Inflammatory macrophage treated with lipopolysaccharide for 1 hour (primary cell): ENCODE measurements at regions not wholly inside any gene's neighbourhood (a gene's known extent, or its start where the extent isn't known, plus 50 kb on each side); places are given as distances from the start of the nearest gene placed in this dataset.
"Not testable (repeated sequence)": the region's sequence is repeated elsewhere in the genome, so short reads cannot be mapped to it uniquely, and the experiment has no call there.

Source experiments
- DNase-seq, 2 donors: peaks; one replicate each; pipeline ENCODE4 v3.0.0-alpha.2; 2020 to 2022

GRCh38 chr5:124504081-124504916, 242.1 kb downstream of the ZNF608 start:
- DNase-seq: no peak

GRCh38 chr5:124502551-124502950, 243.9 kb downstream of the ZNF608 start:
- DNase-seq: no peak

- not testable (repeated sequence) for DNase-seq
Observed at GRCh38 chr5:124499818-124500217, 246.6 kb downstream of the ZNF608 start.

DNA sequence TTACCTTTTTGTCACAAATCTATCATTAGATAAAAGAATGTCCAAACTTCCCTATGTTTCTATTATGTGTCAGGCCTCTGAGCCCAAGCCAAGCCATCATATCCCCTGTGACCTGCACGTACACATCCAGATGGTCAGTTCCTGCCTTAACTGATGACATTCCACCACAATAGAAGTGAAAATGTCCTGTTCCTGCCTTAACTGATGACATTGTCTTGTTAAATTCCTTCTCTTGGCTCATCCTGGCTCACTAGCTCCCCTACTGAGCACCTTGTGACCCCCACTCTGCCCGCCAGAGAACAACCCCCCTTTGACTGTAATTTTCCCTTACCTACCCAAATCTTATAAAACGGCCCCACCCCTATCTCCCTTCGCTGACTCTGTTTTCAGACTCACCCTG, 249.5 kb downstream of the ZNF608 start:
- not testable (repeated sequence) for DNase-seq

GRCh38 chr5:124494540-124495116, 251.8 kb downstream of the ZNF608 start:
- DNase-seq: no peak

DNA sequence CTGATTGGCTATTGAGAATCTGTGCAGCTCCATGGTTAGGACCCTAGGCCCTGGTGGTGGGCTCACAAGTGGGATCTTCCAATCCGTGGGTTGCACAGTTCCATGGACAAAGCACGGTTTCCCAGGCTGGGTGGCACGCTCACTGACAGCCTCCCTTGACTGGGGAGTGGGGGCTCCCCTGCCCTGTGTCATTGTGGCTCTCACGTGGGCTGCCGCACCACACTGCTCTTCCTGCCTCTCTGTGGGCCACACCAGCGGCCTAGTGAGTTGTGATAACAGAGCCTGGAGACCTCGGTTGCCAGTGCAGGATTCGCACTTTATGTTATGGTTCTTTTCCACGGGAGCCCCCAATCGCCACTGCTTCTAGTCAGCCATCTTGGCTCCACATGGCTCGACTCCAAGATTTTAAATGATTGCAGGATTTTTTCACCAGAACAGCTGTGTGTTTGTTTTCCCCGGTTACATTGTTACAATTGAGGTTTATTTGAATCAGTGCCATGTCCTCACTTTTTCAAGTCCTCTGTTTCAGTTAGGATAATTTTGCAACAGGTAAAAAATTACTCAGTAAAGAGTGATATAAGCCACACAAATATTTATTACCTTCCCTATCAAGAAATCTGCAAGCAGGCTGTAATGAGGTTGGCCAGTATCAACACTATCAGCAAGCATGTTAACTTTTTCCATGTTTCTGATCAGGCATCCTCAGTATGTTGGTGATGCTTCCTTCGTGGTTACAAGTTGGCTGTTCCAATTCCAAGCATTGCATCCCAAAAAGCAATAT, 253.8 kb downstream of the ZNF608 start:
- DNase-seq: no peak

GRCh38 chr5:124490315-124490714, 256.1 kb downstream of the ZNF608 start:
- DNase-seq: not testable (repeated sequence)

DNA sequence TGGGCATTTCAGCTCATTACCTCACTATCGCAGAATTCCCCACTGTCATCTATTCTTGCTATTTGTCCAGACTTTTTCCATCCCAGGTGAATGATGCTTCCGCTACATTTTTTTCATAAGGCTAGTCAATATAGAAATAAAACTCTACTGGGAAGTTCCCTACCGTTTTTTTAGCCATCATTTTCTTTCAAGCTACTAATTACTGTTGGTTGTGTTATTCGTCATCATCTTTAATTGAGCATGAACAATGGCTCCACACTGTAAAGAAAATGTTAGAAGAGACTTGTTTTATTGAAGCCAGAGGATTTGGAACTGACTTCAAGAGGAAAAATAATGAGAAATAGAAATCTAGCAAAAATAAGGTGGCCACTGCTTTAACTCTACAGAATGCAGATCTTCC, 265.0 kb downstream of the ZNF608 start:
- no peak for DNase-seq

GRCh38 chr5:124480964-124481363, 265.5 kb downstream of the ZNF608 start:
- DNase-seq: no peak

DNA sequence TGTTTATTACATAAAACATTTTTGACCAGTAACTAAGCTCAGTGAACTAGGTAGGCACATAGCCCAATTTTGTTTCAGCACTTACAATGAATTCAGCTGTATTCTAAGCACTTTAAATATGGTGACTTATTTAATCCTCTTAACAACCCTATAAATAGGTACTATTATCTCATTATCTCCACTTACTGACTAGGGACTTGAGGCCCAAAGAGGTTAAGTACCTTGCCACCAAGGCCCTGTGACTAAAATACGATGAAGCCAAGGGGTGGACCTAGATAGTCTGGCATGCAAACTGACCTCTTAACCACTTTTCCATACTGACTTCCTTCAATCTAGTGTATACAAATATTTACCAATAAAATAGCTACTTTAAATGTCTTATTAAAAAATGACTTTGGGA, 266.4 kb downstream of the ZNF608 start:
- no peak for DNase-seq

GRCh38 chr5:124478264-124478663, 268.2 kb downstream of the ZNF608 start:
- no peak for DNase-seq

DNA sequence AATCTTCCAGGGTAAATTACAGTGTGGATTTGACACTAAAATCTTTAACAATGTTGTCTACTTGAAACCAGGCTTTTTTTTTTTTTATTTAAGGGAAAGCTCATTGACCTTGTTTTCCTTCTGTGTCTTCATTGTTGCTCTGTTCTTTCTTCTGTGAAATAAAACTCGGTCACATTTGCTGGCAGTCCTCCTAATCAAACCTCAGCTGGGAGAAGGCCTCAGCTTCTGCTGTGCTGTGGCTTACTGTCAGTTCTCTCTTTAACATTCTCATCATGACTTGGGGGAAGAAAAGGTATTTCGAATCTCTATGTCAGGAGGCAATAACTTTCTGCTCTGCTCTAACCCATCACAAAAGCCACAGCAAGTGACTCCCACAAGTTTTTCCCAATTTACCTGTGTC, 268.9 kb downstream of the ZNF608 start:
- DNase-seq: no peak

- no peak for DNase-seq
Observed at GRCh38 chr5:124477062-124477461, 269.4 kb downstream of the ZNF608 start.

- no peak for DNase-seq
Observed at GRCh38 chr5:124474528-124475215, 271.8 kb downstream of the ZNF608 start.

DNA sequence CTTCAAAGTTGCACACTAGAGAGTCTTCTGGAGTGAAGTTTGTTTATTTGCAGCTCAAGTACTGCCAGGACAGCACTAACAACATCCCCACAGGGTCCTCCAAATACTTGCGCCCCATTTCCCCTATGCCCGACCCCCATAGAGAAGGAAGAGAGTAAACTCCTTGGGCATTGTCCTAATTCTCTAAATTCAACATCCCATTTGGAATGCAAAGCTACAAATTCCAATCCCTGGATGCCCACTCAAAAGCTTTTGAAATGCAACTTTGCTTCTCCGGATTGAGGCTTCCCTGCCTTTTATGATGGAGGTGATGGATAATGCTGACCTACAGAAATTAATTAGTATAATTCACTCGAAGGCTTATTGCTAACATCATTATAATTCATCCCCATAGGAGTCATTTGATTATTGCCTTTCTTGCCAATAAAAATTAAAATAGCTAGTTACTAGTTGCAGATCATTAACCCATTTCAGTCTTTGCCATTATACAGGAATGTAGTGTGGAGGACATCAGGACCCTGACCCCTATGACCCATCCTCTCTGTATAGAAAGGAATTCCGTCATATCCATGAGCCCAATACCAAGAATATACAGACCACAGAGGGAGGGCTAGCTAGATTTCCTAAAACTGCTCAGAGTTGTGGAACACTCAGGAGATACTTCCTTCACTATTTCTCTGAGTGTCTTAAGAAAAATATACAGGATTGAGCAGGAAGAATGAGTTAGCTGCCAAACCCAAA, 277.6 kb downstream of the ZNF608 start:
- no peak for DNase-seq

GRCh38 chr5:124467745-124468144, 278.7 kb downstream of the ZNF608 start:
- no peak for DNase-seq

DNA sequence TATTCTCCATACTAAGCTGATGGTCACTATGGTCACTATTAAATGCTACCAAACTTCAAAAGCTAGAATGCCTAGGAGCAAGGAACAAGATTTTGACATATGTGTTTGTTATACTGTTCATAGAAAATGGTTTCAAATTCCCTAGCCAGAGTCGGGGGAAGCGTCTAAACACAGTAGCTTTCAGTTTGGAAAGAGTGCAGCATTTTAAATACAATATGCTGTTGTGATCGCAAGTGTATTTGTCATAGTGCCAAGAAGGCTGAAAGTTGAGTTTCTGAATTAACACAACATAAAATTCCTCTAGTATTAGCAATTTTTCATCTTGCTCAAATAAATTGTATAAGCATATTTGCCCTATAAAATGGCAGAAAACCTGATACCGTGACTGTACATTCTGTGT, 280.4 kb downstream of the ZNF608 start:
- DNase-seq: no peak

DNA sequence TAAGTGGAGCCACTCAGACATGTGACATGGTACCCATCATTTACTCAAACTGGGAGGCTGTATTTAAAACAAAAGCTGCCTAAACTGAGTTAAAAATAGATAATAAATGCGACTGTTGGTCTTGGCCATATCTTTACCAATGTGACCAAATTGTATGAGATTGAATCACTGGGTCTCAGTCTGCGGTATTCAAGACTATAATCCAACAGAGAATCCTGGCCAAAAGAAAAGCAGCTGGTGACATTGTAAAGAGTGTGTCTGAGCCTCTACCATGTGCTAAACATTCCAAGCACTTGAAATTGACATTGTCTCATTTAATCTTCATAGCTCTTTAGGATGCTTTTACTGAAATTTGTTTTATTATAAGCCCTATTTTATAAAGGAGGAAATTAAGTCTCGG, 282.6 kb downstream of the ZNF608 start:
- no peak for DNase-seq

GRCh38 chr5:124462751-124463150, 283.7 kb downstream of the ZNF608 start:
- DNase-seq: no peak

DNA sequence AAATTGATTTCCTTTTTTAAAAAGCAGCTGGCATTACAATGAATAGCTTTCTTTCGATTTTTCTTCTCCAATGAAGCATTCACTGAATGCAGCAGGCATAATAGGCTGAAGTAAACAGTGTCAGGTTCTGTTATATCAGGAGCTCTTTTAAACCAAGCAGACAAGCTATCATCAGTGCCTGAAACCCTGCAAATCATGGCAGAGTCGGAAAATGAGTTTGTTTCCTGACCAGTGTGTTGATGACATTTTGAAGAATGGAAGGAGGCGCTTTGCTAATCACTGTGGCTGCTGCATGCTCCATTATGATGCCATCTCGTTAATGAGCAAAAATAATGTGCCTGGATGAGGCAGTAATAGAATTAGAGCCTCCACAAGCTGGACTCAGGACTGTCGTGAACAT, 284.5 kb downstream of the ZNF608 start:
- no peak for DNase-seq

DNA sequence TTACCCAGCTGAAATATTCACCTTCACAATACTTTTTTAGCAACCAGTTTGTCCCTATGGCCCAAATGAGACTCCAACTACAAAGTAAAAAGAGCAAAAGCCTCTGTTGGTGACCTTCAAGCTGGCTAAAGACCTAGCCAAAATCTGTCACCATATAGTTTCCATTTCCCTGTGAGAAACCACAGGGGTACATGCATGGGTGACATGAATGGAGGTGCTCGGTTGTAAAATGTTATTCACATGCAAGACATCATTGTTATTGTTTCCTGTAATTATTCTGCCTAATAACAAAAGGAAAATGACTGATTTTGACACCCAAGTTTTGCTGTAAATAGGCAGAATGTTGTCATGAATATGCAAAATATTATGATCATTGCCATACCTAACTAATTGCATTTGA, 285.3 kb downstream of the ZNF608 start:
- no peak for DNase-seq

GRCh38 chr5:124460642-124461041, 285.8 kb downstream of the ZNF608 start:
- no peak for DNase-seq

GRCh38 chr5:124459984-124460383, 286.5 kb downstream of the ZNF608 start:
- no peak for DNase-seq
